WERI-Rb-1 (cell line): ENCODE measurements at regions not wholly inside any gene's neighbourhood (a gene's known extent, or its start where the extent isn't known, plus 50 kb on each side); places are given as distances from the start of the nearest gene placed in this dataset.

Source experiments
- DNase-seq: peaks from one replicate; pipeline ENCODE4 v3.0.0-alpha.2; 2020
- H3K27ac ChIP-seq: fragments of 250-450 bp; sonication (Bioruptor Pico); 2 replicates; pipeline ENCODE4 v1.5.1; 2020; ENCODE audit warnings: mild to moderate bottlenecking, moderate library complexity
- H3K27me3 ChIP-seq: fragments of 250-450 bp; sonication (Bioruptor Pico); 2 replicates; pipeline ENCODE4 v1.5.1; 2021; ENCODE audit warnings: mild to moderate bottlenecking, low read depth, moderate library complexity; ENCODE audit not compliant: insufficient read depth, severe bottlenecking
- H3K36me3 ChIP-seq: fragments of 250-450 bp; sonication (Bioruptor Pico); 2 replicates; pipeline ENCODE4 v1.5.1; 2020; ENCODE audit warnings: mild to moderate bottlenecking, moderate library complexity
- H3K4me3 ChIP-seq: 2 replicates; pipeline ENCODE4 v1.5.1; 2011; ENCODE audit warnings: low read depth, mild to moderate bottlenecking, control low read depth, low read length
- H3K9me3 ChIP-seq: fragments of 250-450 bp; sonication (Bioruptor Pico); 2 replicates; pipeline ENCODE4 v1.5.1; 2021; ENCODE audit warnings: mild to moderate bottlenecking, moderate library complexity; ENCODE audit not compliant: severe bottlenecking
- CTCF ChIP-seq: IDR thresholded peaks from 2 replicates; pipeline ENCODE4 v1.5.1; 2011; ENCODE audit warnings: low read depth, mild to moderate bottlenecking, control low read depth, inconsistent platforms, low read length

GRCh38 chr2:138950486-138950885 lies 170.3 kb upstream of the NXPH2 start:
- Histone ChIP-seq H3K4me3 (no peak overlapping the region), H3K27me3 (no peaks in the 10 kb centered on the region), H3K36me3 (no peaks in the 10 kb centered on the region), H3K9me3 (no peaks in the 10 kb centered on the region), H3K27ac (no peak overlapping the region)
- no peak for TF ChIP-seq CTCF
- no peak for DNase-seq

- no peaks in the 10 kb centered on the region for H3K36me3 ChIP-seq
- no peak overlapping the region for H3K27ac ChIP-seq
- DNase-seq: no peak
- no peaks in the 10 kb centered on the region for H3K27me3 ChIP-seq
- no peak for TF ChIP-seq CTCF
- H3K4me3 ChIP-seq: no peak overlapping the region
- H3K9me3 ChIP-seq: no peaks in the 10 kb centered on the region
Measured at GRCh38 chr2:138949517-138949916, 169.3 kb upstream of the NXPH2 start.

- H3K27ac ChIP-seq: no peak overlapping the region
Measured at GRCh38 chr2:138948070-138948539, 167.9 kb upstream of the NXPH2 start.

GRCh38 chr2:138943470-138943869 lies 163.3 kb upstream of the NXPH2 start:
- Histone ChIP-seq H3K27ac (no peak overlapping the region), H3K36me3 (no peaks in the 10 kb centered on the region), H3K4me3 (no peak overlapping the region), H3K9me3 (no peaks in the 10 kb centered on the region), H3K27me3 (no peaks in the 10 kb centered on the region)
- no peak for TF ChIP-seq CTCF
- no peak for DNase-seq

More at GRCh38 chr2:138948070-138948539, 167.9 kb upstream of the NXPH2 start:
- Histone ChIP-seq H3K4me3 (no peak overlapping the region), H3K27me3 (no peaks in the 10 kb centered on the region), H3K9me3 (no peaks in the 10 kb centered on the region), H3K36me3 (no peaks in the 10 kb centered on the region)
- no peak for TF ChIP-seq CTCF
- DNase-seq: no peak

- TF ChIP-seq CTCF: no peak
- peaks cover 3% of the 10 kb centered on the region for H3K9me3 ChIP-seq
- H3K36me3 ChIP-seq: no peaks in the 10 kb centered on the region
- no peak overlapping the region for H3K4me3 ChIP-seq
- H3K27ac ChIP-seq: no peak overlapping the region
- DNase-seq: no peak
- H3K27me3 ChIP-seq: no peaks in the 10 kb centered on the region
Measured at GRCh38 chr2:138942466-138942865, 162.3 kb upstream of the NXPH2 start.
